Panc1 (cell line): ENCODE measurements at regions not wholly inside any gene's neighbourhood (a gene's known extent, or its start where the extent isn't known, plus 50 kb on each side); places are given as distances from the start of the nearest gene placed in this dataset.

Experiments
- ATAC-seq: fragments of 200-7000 bp; cut with Tn5 transposase; 2 replicates; pipeline ENCODE4 v1.9.1; 2020; ENCODE audit warnings: mild to moderate bottlenecking, moderate library complexity
- BruUV-seq: library from RNA; stranded (reverse); fragments of 400-500 nt; replicated peaks from 2 replicates; lab custom pipeline; 2021; lab: Mats Ljungman, UMichigan
- CTCF ChIA-PET: fragments of 300-600 bp; sonication (Branson Sonifier 250); formaldehyde crosslinking; loops from one replicate; lab custom pipeline; 2022; ENCODE audit warnings: antibody characterized with exemption; lab: Charles Lee
- POLR2A ChIA-PET: fragments of 300-600 bp; sonication (Branson Sonifier 250); formaldehyde crosslinking; loops from one replicate; lab custom pipeline; 2022; ENCODE audit warnings: antibody characterized with exemption; lab: Charles Lee
- DNase-seq: peaks from one replicate; pipeline ENCODE4 v3.0.0-alpha.2; 2010; ENCODE audit warnings: low read depth, low spot score
- H3K27ac ChIP-seq: 2 replicates; pipeline ENCODE4 v1.5.1; 2011; ENCODE audit warnings: mild to moderate bottlenecking, low read length, inconsistent platforms
- H3K27me3 ChIP-seq: fragments of 200-500 bp; sonication (Bioruptor generic); 2 replicates; pipeline ENCODE4 v1.6.0; 2014; ENCODE audit warnings: low read length, inconsistent platforms; ENCODE audit not compliant: control insufficient read depth, insufficient read depth
- H3K36me3 ChIP-seq: fragments of 200-500 bp; sonication (Bioruptor generic); 2 replicates; pipeline ENCODE4 v1.5.1; 2014; ENCODE audit warnings: inconsistent platforms, mild to moderate bottlenecking, low read length, moderate library complexity; ENCODE audit not compliant: control insufficient read depth, insufficient read depth
- H3K4me1 ChIP-seq: 2 replicates; pipeline ENCODE4 v1.5.1; 2011; ENCODE audit warnings: inconsistent platforms, mild to moderate bottlenecking, low read length, moderate library complexity; ENCODE audit not compliant: control insufficient read depth, insufficient read depth
- H3K4me3 ChIP-seq, 2 experiments: 2 replicates each; pipeline ENCODE4 v1.5.1; 2011 to 2012; ENCODE audit warnings: low read depth in 2 of 2, low read length in 2 of 2, mild to moderate bottlenecking in 2 of 2, inconsistent platforms in 1 of 2, moderate library complexity in 1 of 2
- H3K9me3 ChIP-seq: fragments of 200-500 bp; sonication (Bioruptor generic); 2 replicates; pipeline ENCODE4 v1.5.1; 2014; ENCODE audit warnings: low read depth, mild to moderate bottlenecking, inconsistent platforms, low read length, moderate library complexity; ENCODE audit not compliant: control insufficient read depth, insufficient read depth
- POLR2AphosphoS5 ChIP-seq: IDR thresholded peaks from 2 replicates; pipeline ENCODE4 v1.6.1; 2012; ENCODE audit warnings: mild to moderate bottlenecking, low read depth, low read length, moderate library complexity
- SIN3A ChIP-seq: IDR thresholded peaks from 2 replicates; pipeline ENCODE4 v1.6.1; 2012; ENCODE audit warnings: low read depth, mild to moderate bottlenecking, low read length, moderate library complexity, borderline replicate concordance; ENCODE audit not compliant: insufficient read depth
- TCF7L2 ChIP-seq: IDR thresholded peaks from 2 replicates; pipeline ENCODE4 v1.6.1; 2011; ENCODE audit warnings: mild to moderate bottlenecking, low read depth, low read length, inconsistent platforms
- in situ Hi-C: cut with HindIII; loops from 2 replicates; pipeline ENCODE4 v1.10.0; 2016; ENCODE audit warnings: low sequenced_read_pairs, low pct_unique_long_range_greater_than_20kb
- intact Hi-C: fragments of 100-400 bp; cut with micrococcal nuclease; formaldehyde crosslinking; loops from one replicate; pipeline ENCODE4 v1.10.0; 2022; ENCODE audit not compliant: unreplicated experiment
- TF ChIP-seq, protein P1 (sequence below), 2 experiments: IDR thresholded peaks; 2 replicates each; pipeline ENCODE4 v1.6.1; 2011 to 2012; ENCODE audit warnings: low read depth in 2 of 2, control low read depth in 1 of 2, low read length in 1 of 2, mild to moderate bottlenecking in 1 of 2, moderate library complexity in 1 of 2; ENCODE audit not compliant: insufficient read depth in 1 of 2
- TF ChIP-seq, protein P2 (sequence below): fragments of 450-650 bp; IDR thresholded peaks from 2 replicates; pipeline ENCODE4 v1.5.1; 2017; ENCODE audit warnings: mild to moderate bottlenecking

GRCh38 chr2:114331934-114332333 is 110.5 kb upstream of the DPP10 start:
- no TSS peak for BruUV-seq
- Histone ChIP-seq H3K36me3 (no peaks in the 10 kb centered on the region), H3K4me3 (no peak overlapping the region), H3K9me3 (no peaks in the 10 kb centered on the region), H3K4me1 (no peaks in the 10 kb centered on the region), H3K27me3 (no peaks in the 10 kb centered on the region), H3K27ac (no peak overlapping the region)
- ATAC-seq (no peak), DNase-seq (no peak)
- intact Hi-C loops (no loop called here), in situ Hi-C loops (no loop called here)
- ChIA-PET CTCF (no interaction called here), POLR2A (no interaction called here)
- TF ChIP-seq POLR2AphosphoS5 (no peak), SIN3A (no peak), TCF7L2 (no peak)
- TF ChIP-seq, protein P1, sequence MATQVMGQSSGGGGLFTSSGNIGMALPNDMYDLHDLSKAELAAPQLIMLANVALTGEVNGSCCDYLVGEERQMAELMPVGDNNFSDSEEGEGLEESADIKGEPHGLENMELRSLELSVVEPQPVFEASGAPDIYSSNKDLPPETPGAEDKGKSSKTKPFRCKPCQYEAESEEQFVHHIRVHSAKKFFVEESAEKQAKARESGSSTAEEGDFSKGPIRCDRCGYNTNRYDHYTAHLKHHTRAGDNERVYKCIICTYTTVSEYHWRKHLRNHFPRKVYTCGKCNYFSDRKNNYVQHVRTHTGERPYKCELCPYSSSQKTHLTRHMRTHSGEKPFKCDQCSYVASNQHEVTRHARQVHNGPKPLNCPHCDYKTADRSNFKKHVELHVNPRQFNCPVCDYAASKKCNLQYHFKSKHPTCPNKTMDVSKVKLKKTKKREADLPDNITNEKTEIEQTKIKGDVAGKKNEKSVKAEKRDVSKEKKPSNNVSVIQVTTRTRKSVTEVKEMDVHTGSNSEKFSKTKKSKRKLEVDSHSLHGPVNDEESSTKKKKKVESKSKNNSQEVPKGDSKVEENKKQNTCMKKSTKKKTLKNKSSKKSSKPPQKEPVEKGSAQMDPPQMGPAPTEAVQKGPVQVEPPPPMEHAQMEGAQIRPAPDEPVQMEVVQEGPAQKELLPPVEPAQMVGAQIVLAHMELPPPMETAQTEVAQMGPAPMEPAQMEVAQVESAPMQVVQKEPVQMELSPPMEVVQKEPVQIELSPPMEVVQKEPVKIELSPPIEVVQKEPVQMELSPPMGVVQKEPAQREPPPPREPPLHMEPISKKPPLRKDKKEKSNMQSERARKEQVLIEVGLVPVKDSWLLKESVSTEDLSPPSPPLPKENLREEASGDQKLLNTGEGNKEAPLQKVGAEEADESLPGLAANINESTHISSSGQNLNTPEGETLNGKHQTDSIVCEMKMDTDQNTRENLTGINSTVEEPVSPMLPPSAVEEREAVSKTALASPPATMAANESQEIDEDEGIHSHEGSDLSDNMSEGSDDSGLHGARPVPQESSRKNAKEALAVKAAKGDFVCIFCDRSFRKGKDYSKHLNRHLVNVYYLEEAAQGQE (IDR thresholded peaks at IDR 0.05; ENCODE audit: insufficient read depth in 1 of 2, low read depth in 2 of 2, low read length in 1 of 2): no peak
- TF ChIP-seq, protein P2, sequence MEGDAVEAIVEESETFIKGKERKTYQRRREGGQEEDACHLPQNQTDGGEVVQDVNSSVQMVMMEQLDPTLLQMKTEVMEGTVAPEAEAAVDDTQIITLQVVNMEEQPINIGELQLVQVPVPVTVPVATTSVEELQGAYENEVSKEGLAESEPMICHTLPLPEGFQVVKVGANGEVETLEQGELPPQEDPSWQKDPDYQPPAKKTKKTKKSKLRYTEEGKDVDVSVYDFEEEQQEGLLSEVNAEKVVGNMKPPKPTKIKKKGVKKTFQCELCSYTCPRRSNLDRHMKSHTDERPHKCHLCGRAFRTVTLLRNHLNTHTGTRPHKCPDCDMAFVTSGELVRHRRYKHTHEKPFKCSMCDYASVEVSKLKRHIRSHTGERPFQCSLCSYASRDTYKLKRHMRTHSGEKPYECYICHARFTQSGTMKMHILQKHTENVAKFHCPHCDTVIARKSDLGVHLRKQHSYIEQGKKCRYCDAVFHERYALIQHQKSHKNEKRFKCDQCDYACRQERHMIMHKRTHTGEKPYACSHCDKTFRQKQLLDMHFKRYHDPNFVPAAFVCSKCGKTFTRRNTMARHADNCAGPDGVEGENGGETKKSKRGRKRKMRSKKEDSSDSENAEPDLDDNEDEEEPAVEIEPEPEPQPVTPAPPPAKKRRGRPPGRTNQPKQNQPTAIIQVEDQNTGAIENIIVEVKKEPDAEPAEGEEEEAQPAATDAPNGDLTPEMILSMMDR: no peak

DNA sequence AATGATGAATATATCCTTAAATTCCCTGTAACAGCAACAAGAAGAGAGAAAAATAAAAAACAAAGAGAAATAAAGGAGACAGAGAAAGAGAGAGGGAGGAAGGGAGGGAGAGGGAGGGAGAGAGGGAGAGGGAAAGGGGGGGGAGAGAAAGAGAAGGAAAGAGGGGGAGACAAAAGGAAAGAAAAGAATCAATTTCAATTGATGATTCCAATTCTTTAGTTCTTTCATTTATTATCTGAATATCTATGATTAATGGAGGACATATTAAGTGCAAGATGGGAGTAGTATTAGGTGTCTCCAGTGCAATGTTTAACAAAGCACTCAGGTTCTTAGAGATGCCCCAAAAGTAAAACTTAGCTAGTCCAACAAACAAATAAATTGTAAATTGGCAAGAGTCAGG is 97.2 kb upstream of the DPP10 start:
- no peak for DNase-seq
- H3K9me3 ChIP-seq: no peaks in the 10 kb centered on the region
- H3K4me3 ChIP-seq: no peak overlapping the region
- in situ Hi-C loops: no loop called here
- H3K4me1 ChIP-seq: no peaks in the 10 kb centered on the region
- no peak for ATAC-seq
- no peaks in the 10 kb centered on the region for H3K36me3 ChIP-seq
- intact Hi-C loops: no loop called here
- H3K27ac ChIP-seq: no peak overlapping the region
- POLR2A ChIA-PET: no interaction called here
- no peak for TF ChIP-seq SIN3A
- TF ChIP-seq POLR2AphosphoS5: no peak
- no peak for TF ChIP-seq TCF7L2
- TF ChIP-seq, protein P1 (IDR thresholded peaks at IDR 0.05; ENCODE audit: insufficient read depth in 1 of 2, low read depth in 2 of 2, low read length in 1 of 2): no peak
- TF ChIP-seq, protein P2: no peak
- no peaks in the 10 kb centered on the region for H3K27me3 ChIP-seq
- CTCF ChIA-PET: no interaction called here
- no TSS peak for BruUV-seq
